ENCODE measurements at regions not wholly inside any gene's neighbourhood (a gene's known extent, or its start where the extent isn't known, plus 50 kb on each side); places are given as distances from the start of the nearest gene placed in this dataset.
"Not testable (repeated sequence)": the region's sequence is repeated elsewhere in the genome, so short reads cannot be mapped to it uniquely, and the experiment has no call there.

GRCh38 chr13:79612604-79613003, 131.6 kb downstream of the NDFIP2 start:
- no peak for DNase-seq

- not testable (repeated sequence) for DNase-seq
Observed at GRCh38 chr13:79607895-79608294, 126.9 kb downstream of the NDFIP2 start.
